Right lung (tissue), 2 donors: ENCODE measurements at regions not wholly inside any gene's neighbourhood (a gene's known extent, or its start where the extent isn't known, plus 50 kb on each side); places are given as distances from the start of the nearest gene placed in this dataset.

Experiments
- DNase-seq, 2 donors: peaks; one replicate each; pipeline ENCODE4 v3.0.0-alpha.2; 2013

DNA sequence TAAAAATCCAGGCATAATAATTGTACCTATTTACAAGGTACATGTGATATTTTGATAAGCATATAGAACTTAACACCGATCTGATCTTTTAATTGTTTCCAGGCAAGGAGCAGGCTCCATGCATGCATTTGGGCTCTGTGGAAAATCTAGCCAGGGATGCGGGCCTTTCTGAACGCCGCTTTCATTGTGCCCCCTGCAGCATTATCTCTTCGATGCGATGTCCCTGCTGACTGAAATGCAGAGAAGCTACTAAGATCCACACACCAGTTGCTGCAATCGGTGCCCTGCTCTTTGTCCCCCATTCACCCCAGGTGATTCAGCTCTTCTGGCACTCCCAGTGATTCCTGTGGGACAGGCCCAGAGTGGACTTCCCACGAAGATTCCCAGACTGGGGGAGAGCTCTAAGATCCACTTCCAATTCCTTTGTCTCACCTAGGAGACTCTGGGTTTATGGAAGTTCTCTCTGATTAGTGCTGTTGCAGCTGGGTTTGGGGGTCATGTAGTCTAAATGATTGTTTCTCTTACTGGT lies 254.3 kb upstream of the AGA start:
- no peak for DNase-seq

DNA sequence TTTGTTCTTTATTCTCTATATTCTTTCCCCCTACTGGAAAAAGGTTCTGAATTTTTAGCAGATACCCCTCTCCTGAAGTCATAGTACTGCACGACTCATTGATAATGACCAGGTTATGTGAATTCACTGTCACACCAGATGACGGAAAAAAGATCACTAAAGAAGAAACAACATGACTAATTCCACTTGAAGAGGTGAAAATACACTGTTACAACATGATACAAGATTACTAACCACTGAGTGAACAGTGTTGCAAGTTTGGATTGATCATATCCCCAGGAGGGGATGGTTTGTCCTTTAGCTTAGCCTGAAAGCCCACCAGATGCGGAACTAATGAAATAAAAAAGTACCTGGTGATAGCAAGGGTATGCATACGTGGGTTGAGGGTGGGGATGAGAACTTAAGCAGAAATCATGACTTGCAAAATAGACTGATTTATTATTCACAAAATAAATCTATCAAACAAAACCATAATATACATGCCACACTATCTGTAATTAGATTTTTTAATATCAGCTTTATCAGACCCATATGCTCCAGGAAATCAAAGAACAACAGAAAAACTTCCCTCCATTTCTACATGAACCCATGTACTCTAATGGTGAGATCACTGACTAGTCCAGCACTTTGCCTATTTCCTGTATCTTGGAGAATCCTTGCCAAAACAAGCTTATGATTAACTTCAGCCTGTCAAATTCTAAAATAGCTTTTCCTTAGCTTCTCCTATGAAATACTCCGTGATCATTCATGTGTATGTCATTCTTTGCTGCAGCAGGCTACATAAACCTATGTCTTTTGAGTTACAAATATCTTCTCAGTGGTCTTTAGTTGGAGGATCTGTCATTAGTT lies 257.4 kb upstream of the AGA start:
- no peak for DNase-seq

DNA sequence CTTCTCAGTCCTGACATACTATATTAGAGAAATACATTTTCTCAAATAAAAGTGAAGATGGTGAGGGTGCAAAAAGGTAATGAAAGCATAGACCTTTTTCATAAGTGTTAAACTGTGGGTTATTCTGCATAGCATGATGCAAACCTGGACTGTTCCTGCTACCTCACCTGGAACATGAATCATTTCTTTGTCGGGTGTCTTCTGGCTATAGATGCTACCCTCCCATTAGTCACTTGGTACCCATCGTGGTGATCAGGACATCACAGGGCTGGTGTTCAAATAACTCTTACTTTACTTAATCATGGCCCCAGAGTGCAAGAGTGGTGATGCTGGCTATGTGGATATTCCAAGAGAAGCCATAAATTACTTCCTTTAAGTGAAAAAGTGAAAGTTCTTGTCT lies 264.7 kb upstream of the AGA start:
- DNase-seq = no peak

DNA sequence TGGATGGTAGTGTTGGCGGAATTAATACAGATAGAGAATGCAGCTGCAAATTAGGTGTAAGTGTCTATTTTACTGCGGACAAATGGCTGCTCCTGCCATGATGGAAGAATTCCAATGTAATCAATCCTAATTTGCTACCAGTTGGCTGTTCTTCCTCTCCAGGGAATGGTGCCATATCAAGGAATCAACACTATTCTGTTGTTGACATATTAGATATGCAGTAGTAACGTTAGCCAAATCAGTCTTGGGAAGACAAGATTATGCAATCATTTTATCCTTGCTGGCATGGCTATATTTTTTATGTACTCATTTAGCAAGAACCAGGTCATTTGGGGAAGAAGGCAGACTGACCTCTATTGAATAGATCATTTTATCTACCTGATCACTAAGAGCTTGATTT lies 271.2 kb upstream of the AGA start:
- DNase-seq = peak in 1 of 2 donors; percentile 9

DNA sequence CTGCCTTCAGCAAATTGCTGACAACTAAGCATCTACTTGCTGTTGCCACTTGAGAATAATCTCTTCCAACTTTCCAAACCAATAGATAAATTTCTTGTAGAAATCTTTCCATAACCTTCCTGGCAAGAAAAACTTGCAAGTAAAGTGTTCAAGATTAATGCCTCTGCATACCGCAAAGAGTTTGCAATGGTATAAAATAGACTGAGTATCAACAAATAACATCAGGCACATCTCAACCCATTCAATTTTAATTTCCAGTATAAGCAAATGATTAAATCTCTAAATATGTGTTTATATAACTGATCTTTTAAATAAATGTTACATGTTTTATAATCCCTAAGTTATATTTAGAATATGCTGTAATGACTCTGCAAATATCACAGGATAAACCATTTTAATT lies 275.2 kb upstream of the AGA start:
- no peak for DNase-seq

DNA sequence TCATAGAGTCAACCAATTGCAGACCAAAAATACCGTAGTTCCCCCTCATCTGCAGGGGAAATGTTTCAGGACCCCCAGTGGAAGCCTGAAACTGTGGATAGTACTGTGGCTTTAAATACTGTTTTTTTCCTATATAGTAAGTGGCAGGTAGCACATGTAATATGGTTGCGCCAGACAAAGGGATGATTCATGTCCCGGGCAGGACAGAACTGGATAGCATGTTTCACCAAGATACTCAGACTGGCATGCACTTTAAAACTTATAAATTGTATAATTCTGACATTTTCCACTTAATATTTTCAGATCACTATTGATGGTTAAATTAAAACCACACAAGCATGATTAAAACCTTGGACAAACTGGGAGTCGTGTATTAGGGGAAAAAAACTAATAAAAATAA lies 276.3 kb upstream of the AGA start:
- DNase-seq = no peak

DNA sequence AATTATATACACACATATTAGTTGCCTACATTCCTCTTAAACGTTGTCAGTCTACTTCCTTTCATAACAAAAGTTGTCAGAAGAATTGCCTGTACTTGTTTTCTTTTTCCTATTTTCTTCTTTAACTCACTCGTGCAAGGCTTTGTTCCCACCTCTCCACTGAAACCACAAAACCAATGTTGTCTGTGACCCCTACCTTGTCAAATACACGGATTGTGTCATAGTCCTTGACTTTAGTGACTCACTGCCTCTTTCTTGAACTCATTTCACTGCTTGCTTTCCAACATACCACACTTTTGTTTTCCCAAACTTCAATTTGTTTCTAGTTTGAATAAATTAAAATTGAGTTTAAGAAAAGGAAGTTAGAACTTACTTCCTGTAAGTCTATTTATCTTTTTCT lies 283.9 kb upstream of the AGA start:
- no peak for DNase-seq

DNA sequence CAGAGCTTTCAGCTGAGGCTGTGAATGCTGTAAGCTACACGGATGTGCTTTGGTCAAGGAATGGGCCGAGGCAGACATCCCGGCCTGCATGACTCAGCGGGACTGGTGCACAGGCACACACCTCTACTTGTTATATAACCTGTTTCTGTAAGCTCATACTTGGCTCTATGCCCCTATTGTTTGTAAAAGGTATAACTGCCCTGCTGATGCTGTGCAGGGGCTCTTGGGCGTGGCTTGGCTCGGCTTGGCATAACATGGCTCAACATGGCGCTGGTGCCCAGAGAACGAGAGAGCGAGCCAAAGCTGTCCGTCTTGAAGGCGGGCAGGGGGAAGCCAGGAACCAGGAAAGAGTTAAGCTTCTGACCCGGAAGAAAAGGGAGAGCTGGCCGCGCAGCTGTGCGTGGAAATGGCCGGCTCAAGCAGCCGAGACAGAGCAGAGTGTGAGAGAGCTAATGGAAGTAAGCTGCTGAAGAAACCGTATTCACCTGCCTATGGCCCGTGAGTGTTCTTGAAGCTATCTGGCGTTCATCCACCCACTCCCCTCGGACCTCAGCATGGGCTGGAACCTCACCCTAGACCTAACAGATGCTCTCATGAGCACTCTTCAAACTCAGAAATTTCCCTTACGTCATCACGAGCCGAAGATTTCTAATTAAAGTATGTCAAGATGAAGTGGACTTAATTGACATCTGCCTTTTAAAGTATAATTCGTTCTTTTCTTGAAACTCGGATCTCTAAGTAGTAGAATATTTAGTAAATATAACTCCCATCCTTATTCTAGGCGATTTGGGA lies 286.3 kb upstream of the AGA start:
- no peak for DNase-seq

DNA sequence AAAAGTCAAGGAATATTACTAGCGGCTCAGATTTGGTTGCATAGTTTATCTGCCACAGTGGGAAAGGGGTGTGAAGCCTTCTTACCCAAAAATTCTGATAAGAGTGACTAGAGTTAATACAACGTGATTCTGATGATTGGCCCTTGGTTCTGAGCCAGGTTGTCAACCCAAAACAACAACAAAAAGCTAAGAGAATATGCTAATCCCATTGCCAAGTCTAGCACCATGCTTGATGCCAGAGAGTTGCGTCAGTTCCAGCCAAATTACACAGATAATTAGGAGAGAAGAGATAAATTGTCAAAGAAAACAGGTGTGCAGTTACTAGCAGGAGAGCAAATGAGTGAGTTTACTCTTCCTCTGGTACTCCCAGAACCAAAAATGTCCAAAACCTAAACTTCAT lies 287.4 kb upstream of the AGA start:
- DNase-seq = no peak

DNA sequence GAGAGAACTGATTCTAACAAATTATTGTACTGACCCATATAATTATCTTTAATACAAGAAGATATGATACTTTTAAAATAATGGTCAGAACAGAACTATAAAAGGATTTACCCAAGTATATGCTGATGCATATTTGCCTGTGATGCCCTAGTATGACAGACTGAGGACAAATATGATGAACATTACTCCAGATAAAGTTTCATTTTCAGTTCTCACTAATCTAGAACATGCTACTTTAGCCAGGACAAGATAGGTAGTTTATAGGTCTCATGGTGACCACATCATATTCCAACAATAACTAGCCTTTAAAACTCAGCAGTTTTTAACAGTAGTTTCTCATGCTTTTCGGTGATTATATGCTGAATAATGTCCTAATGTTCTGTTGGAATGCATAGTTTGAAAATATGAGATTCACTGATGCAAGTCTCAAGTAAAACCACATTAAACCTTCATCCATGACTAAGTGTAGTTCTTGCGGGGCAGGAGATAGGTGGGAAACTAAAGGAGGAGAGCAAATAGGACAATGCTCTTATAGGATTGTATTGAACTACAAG lies 295.2 kb upstream of the AGA start:
- no peak for DNase-seq

DNA sequence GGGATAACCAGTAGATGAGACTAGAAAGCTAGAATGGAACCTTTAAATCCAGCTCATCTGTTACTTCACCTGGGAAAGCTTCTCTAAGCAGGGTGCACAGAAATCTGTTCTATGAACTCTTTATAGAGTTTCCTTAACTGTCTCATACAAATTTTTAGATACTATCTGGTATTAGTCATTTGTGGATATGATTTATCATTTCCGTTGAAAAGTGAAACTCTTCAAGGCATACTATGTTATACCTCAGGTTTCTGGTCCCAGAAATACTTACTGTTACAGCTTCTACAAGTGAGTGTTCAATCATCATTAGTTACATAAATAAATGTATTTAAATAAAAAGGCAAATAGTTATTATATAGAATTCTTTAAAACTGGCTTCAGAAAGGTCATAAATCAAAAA lies 298.3 kb upstream of the AGA start:
- no peak for DNase-seq

DNA sequence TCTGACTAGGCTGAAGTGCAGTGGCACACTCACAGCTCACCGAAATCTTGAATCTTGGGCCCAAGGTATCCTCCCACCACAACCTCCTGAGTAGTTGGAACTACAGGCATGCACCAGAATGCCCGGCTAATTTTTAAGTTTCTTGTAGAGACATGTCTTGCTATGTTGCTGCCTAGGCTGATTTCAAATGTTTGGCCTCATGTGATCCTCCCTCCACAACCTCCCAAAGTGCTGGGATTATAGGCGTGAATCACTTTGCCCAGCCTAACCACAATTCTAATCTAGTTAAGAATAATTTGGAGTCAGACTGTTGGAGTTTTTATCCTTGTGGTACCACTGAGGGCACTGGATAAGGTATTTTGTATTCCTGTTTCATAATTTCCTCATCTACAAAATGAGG lies 317.5 kb upstream of the AGA start:
- DNase-seq = no peak

DNA sequence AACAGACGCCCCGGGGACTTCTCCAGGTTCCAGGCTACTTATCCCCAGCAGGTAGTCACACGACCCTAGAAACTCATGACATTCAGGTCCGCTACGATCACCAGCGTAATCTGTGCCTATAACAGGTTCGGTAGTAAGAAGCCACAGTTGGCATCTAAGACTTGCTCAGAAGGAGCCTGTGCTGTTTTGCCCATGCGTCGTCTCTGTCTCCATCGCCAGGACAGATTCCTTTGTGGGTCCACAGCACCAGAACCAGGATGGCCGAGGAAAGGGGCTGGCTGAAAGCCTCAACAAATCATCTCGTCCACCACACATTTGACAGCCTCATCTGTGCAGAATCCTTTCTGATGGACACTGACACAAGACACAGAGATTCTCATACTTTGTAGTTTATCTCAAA lies 319.5 kb upstream of the AGA start:
- DNase-seq = no peak

DNA sequence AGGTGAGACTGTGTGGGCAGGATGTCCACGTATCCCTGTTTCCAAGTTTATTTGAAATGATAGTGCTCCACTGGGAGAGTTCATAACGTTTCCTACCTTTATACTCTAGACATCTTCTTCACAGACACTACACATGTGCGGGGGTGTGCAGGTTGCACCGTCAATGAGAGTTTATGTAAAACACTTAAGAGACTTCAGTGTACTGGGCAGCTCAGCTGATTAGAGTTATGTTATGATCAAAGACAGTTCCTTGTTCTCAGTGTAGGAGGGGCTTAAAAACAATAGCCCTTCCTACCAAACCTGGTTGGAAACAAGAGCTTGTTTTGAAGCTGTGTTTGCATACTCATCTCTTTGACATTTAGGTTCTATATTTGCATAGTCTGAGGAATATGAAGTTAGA lies 326.9 kb upstream of the AGA start:
- no peak for DNase-seq

DNA sequence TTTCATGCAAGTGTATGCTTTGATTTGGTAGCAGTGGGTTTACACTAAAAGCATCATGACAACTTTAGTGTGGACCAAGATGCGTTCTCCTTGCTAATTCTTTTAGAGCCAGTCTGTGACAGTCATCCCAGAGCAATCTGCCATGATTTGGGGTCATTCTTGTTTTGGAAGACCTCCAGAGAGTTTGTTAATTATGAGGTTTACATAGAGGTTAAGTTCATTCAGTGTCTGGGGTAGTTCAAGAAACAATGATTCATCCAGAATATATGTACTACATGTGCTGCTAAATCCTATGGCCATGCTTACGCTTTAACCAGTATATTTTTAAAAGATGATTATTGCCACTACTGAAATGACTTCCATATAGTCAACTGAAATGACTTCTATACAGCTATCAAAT lies 328.5 kb upstream of the AGA start:
- no peak for DNase-seq

DNA sequence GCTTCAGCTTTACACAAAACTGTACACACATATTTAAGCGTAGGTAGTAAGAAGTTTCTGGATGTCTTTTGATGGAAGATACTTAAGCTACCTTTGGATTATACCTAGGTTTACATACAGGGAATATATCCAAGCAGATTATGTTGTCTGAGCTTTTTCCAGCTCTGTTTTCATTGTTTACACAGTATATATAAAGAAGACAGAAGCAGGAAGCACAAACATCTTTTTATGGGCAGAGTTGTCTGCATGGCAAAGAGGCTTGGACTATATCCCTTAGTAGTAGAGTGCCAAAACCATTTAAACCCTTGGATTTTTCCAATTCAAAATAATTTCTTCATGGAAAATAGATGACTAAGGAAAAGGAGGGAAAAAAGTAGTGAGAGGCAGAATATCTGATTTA lies 329.4 kb upstream of the AGA start:
- no peak for DNase-seq

DNA sequence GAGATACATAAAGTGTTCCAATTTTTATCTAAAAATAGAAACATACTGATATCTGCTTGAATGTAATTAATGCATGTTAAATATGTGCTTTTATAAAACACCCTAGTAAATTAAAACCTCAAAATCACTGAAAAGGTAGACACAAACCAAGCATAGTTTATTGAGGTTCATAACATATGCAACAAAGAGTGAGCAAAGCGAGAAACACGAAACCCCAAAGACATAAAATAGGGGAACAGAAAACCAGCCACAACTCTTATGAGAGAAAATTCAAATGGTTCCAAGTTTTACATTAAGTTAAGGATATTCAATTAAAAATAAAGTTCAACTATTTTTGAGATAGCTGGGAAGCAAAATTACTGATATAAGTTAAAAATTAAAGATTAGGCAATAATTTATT lies 336.4 kb upstream of the AGA start:
- DNase-seq = no peak

DNA sequence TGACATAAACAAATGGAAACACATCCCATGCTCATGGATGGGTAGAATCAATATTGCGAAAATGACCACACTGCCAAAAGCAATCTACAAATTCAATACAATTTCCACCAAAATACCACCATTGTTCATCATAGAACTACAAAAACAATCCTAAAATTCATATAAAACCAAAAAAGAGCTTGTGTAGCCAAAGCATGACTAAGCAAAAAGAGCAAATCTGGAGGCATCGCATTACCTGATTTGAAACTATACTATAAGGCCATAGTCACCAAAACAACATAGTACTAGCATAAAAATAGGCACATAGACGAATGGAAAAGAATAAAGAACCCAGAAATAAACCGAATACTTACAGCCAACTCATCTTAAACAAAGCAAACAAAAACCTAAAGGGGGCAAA lies 342.8 kb upstream of the AGA start:
- DNase-seq = no peak

DNA sequence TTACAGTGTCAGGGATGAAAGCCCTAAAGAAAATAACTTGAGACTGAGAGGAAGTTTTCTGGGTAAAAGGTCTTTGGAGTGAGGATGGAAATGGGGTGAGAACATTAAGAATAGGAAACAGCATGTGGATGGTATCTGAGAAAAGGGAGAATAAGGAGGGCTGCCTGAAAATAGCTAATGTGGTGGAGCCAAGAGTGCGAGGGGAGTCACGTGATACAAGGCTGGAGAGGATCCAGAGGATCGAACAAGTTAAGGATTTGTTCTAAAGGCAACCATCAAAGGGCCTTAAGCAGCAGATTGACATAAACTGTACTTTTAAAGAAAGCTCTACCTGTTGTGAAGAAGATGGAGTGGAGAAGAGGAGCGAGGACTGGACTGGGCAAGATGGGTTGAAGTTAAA lies 347.4 kb upstream of the AGA start:
- DNase-seq = no peak

DNA sequence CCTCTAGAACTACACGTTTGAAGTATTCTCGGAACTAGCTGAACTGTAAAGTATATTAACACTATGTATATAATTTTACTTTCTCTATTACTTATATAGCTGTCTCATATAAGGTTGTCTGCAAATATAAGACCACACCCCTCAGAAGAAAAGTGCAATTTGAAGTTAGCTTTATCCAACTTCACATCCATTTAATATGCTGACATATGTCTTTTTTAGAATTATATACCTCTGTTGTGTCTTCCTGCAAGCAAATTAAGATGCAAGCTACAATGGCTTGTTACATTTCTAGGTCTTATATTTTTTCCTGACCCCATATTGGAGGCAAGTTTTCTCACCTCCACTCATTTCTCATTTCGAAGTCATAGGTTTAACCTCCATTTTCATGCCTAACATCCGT lies 349.0 kb upstream of the AGA start:
- DNase-seq = no peak

DNA sequence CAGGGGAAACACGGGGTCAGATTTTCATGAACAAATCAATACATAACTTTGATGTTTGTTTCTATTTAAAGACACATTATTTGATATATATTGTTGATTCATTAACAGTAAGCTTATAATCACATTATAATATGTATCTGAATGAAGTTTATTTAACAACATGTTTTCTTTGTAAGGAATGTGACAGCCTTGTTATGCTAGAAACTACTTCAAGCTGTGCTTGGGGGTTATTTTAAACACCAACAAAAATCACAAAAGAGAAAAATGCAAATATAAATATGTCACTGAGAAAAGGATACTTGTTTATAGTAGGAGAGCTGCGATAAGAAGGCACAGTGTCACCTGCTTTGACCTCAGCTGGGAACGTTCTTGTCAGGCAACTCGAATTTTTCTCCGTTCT lies 354.6 kb upstream of the AGA start:
- no peak for DNase-seq

DNA sequence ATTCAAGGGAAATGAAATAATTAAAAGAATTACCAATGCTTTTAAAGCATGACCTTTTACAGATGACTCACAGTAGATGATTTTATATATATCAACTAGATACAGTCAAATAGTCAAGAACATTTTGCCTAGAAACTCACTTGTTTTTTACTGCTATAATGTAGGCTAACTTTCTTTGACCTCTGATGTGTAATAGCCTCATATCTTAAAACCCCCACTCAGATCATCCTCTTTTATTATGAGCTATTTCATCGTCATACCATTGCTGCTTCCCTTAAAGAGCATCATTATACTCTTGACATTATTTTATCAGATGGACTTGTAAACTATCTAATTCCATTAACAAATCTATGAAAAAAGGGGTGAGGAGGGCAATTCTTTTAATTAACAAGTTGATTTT lies 355.9 kb upstream of the AGA start:
- no peak for DNase-seq

DNA sequence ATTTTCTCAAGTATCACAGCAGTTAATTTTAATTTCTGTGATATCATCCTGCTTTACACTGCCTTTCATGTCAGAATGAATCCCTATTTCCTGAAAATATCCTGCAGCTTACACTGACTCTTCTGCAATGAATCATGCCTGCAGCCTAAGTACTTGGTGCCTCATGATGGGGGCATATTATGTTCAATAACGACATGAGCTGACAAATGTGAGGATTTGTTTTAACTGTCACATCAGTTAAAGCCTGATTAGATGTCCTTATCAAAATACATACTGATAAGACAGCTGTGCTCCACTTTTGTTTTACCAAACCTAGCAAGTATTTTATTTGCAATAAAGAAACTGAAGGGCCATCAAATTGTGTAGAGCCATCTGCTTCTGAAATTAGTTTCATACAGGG lies 359.9 kb upstream of the AGA start:
- DNase-seq = no peak
